ENCODE measurements at regions not wholly inside any gene's neighbourhood (a gene's known extent, or its start where the extent isn't known, plus 50 kb on each side); places are given as distances from the start of the nearest gene placed in this dataset.

- no peak for TF ChIP-seq ZBTB11 (CRISPR knock-in tag; IDR thresholded peaks at IDR 0.05)
- TF ChIP-seq RB1 (IDR thresholded peaks at IDR 0.05; ENCODE audit: borderline replicate concordance), result no peak
- TF ChIP-seq PAX8 (IDR thresholded peaks at IDR 0.05), result no peak
- TF ChIP-seq SIX5 (IDR thresholded peaks at IDR 0.05; ENCODE audit: low read depth, low read length, severe bottlenecking), result no peak
- no peak for TF ChIP-seq E2F4 (IDR thresholded peaks at IDR 0.05; ENCODE audit: low read depth, low read length)
These were observed 88.2 kb upstream of the ABI3BP start (continued) for GRCh38 chr3:101081446-101081845.

GRCh38 chr3:101077361-101078011 lies 84.3 kb upstream of the ABI3BP start:
- Histone ChIP-seq H3K36me3 (ENCODE audit: control insufficient read depth in 2 of 2, insufficient read depth in 2 of 2, low read length in 1 of 2) (no peaks in the 10 kb centered on the region), H3K4me1 (ENCODE audit: control insufficient read depth, insufficient read depth, low read length) (no peaks in the 10 kb centered on the region), H3K4me3 (no peak overlapping the region), H3K27me3 (replicated peaks in 1 of 2; ENCODE audit: control insufficient read depth in 2 of 2, insufficient read depth in 2 of 2, low read length in 1 of 2) (no peaks in the 10 kb centered on the region), H3K9ac (ENCODE audit: control insufficient read depth, insufficient read depth, low read length) (no peak overlapping the region), H3K4me2 (ENCODE audit: control insufficient read depth, insufficient read depth) (no peak overlapping the region), H3K79me2 (ENCODE audit: control insufficient read depth, insufficient read depth, low read length) (no peaks in the 10 kb centered on the region), H3K27ac (ENCODE audit: control insufficient read depth, insufficient read depth) (no peak overlapping the region), H2AFZ (ENCODE audit: control insufficient read depth, low read depth, low read length) (no peak overlapping the region), H3K9me3 (replicated peaks; ENCODE audit: control insufficient read depth, insufficient read depth, low read length) (no peaks in the 10 kb centered on the region), H4K20me1 (ENCODE audit: control insufficient read depth, insufficient read depth) (no peaks in the 10 kb centered on the region)
- POLR2A ChIA-PET, result interaction anchor here (0.7 kb wide), 1 partner anchor 1335 kb away, joined by 6 read pairs; no protein-coding TSS in a partner anchor
- intact Hi-C loops (cut with micrococcal nuclease; ENCODE audit: unreplicated experiment) (no loop called here), in situ Hi-C loops (cut with MboI) (no loop called here)
- DNase-seq (ENCODE audit: low read depth, low spot score) (no peak), FAIRE-seq (no peak), ATAC-seq (no peak)
- WGBS (ENCODE audit: insufficient coverage, insufficient replicate concordance, low lambda C conversion rate, missing lambda C conversion rate), result 62% methylated on average over 3 of the region's 3 CpGs
- CTCF ChIA-PET, result no interaction called here
- RAD21 ChIA-PET (ENCODE audit: unreplicated experiment), result no interaction called here
- SMC1A ChIA-PET (ENCODE audit: uncharacterized antibody, unreplicated experiment), result no interaction called here
- no TSS peak for BruUV-seq (replicated peaks)
- no peak for TF ChIP-seq KDM1A (IDR thresholded peaks at IDR 0.05; ENCODE audit: borderline replicate concordance)
- TF ChIP-seq MEF2B (IDR thresholded peaks at IDR 0.05; ENCODE audit: partially characterized antibody, poor library complexity, severe bottlenecking), result no peak
- no peak for TF ChIP-seq EGR1 (IDR thresholded peaks at IDR 0.05; ENCODE audit: borderline replicate concordance in 1 of 2, low read depth in 2 of 2, low read length in 2 of 2)
- TF ChIP-seq HDGF (IDR thresholded peaks at IDR 0.05), result no peak
- TF ChIP-seq ZBTB4 (CRISPR knock-in tag; IDR thresholded peaks at IDR 0.05), result no peak
- TF ChIP-seq NFIC (IDR thresholded peaks at IDR 0.05; ENCODE audit: low read depth, low read length), result no peak

Data from GM12878 (cell line).